ENCODE measurements at regions not wholly inside any gene's neighbourhood (a gene's known extent, or its start where the extent isn't known, plus 50 kb on each side); places are given as distances from the start of the nearest gene placed in this dataset.

DNA sequence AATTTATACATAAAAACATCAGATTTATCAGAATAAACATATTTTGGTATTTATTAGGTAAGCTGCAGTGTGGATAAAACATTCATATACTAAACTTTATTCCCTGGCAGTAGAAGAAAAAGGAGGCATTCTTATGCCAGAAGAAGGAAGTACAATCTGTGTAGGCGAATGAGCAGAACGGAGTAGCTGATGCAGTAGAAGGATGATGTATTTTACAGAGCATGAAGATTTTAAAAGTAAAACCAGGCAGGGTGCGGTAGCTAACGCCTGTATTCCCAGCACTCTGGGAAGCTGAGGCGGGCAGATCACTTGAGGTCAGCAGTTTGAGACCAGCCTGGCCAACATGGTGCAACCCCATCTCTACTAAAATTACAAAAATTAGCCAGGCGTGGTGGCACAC, 294.9 kb upstream of the MKLN1 start:
- TF ChIP-seq TAF1 (IDR thresholded peaks at IDR 0.05; ENCODE audit: borderline replicate concordance, low read depth, low read length): no peak
- TF ChIP-seq POLR2A (IDR thresholded peaks at IDR 0.05; ENCODE audit: low read depth, low read length): no peak

All from GM12892 (cell line).